ENCODE measurements at regions not wholly inside any gene's neighbourhood (a gene's known extent, or its start where the extent isn't known, plus 50 kb on each side); places are given as distances from the start of the nearest gene placed in this dataset.
"Not testable (repeated sequence)": the region's sequence is repeated elsewhere in the genome, so short reads cannot be mapped to it uniquely, and the experiment has no call there.

DNA sequence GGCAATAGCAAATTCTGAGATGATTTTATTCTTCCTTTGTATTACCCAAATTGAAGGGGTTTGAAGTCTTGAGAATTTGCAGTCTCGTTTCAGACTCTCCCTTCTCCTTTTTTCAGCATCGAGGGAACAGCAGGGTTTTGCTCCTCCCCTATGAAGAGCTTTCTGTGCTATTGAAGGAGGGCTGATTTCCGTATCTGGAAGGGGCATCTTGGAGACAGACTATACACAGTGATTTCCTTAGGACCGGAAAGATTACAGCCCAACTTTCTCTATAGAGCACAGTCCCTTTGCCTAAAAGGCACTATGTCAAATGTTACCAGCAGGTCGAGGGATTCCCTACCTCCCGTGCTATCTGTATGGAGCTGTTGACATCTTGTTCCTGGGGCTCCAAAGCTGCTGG, 50.2 kb upstream of the ZNF195 start:
- H3K9me3 ChIP-seq (ENCODE audit: low read length); H3K4me1 ChIP-seq (ENCODE audit: insufficient read depth, low read length); H3K27me3 ChIP-seq (ENCODE audit: control insufficient read depth in 1 of 2, insufficient read depth in 2 of 2, low read length in 2 of 2); ATAC-seq; H3K36me3 ChIP-seq (replicated peaks in 1 of 2; ENCODE audit: control insufficient read depth in 1 of 2, insufficient read depth in 2 of 2, low read length in 2 of 2); in situ Hi-C loops (cut with HindIII; ENCODE audit: extremely low pct_ligation_motif_present, low pct_unique_long_range_greater_than_20kb); POLR2A ChIA-PET; H2AFZ ChIP-seq (ENCODE audit: low read length); H4K20me1 ChIP-seq (ENCODE audit: insufficient read depth, low read length); DNase-seq (ENCODE audit: low spot score); H3K79me2 ChIP-seq (ENCODE audit: insufficient read depth, low read length); CTCF ChIA-PET (ENCODE audit: low intra/inter-chr PET ratio, low total read pairs); H3K4me3 ChIP-seq (replicated peaks in 1 of 3; ENCODE audit: insufficient read depth in 1 of 3, low read depth in 2 of 3, low read length in 3 of 3); intact Hi-C loops (cut with micrococcal nuclease; ENCODE audit: unreplicated experiment); BruUV-seq (replicated peaks); FAIRE-seq; H3K4me2 ChIP-seq (ENCODE audit: low read depth, low read length); H3K9ac ChIP-seq (ENCODE audit: insufficient read depth, low read depth, low read length); H3K27ac ChIP-seq (ENCODE audit: extremely low read length, insufficient read depth, low read length): not testable (repeated sequence)
- 9% methylated on average over 6 of the region's 6 CpGs for WGBS (ENCODE audit: low lambda C conversion rate)

Small RNA genes in the stretch of these regions (small RNA-seq; reads per million reads assigned to genes)
- 0 reads per million in 3 experiments for gene SNRPCP5 (ENCODE audit: insufficient read depth in 2 of 3, insufficient read length in 3 of 3, low read depth in 2 of 3, low replicate concordance in 1 of 3)

Measured in HepG2 (cell line).